GM18909 (cell line): ENCODE measurements at regions not wholly inside any gene's neighbourhood (a gene's known extent, or its start where the extent isn't known, plus 50 kb on each side); places are given as distances from the start of the nearest gene placed in this dataset.

Experiments used
- ATAC-seq: cut with Tn5 transposase; IDR thresholded peaks from one replicate; pipeline ENCODE4 v1.9.1; 2021; ENCODE audit warnings: mild to moderate bottlenecking; ENCODE audit not compliant: unreplicated experiment, poor library complexity

DNA sequence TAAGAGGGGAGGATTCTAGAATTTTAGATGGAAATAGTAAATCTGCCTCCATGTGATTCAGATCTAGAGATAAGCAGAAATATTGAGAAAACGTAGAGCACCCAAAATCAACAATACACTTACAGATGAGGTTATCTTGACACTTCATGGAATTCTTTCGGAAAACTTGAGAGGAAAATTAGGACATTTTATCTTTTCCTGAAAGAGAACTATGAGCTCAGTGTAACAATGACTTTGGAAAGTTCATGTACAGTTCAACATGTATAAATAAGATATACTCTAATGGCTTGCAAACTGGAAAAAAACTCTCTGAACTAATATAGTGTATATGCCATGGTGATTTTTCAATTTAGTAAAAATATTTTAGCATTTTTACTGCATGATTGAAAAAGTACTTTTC is 338.1 kb upstream of the NEGR1 start:
- ATAC-seq = no peak

GRCh38 chr1:72606216-72606810 is 324.0 kb upstream of the NEGR1 start:
- ATAC-seq = no peak

DNA sequence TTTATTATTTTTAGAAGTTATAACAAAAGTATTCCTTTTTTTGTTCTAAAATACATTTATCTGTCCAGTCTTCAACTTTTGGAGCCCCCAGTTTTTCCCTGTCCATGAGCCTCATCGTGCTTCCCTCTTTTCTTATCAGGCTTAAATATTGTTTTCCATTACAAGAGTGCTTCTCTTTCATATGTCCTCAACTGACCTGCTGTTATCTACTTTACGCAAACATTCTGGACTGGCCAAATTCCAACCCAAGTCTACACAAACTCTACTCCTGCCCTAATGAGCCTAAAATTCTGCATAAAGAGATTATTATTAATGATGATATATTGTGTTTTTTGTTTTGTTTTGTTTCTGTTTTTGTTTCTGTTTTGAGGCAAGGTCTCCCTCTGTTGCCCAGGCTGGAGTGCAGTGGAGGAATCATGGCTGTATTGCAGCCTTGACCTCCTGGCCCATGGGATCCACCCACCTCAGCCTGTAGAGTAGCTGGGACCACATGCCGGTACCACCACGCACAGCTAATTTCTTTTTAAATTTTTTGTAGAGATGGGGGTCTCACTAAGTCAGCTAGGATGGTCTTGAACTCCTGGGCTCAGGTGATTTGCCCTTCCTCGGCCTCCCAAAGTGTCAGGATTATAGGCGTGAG is 318.8 kb upstream of the NEGR1 start:
- ATAC-seq = no peak

- no peak for ATAC-seq
These were observed 303.8 kb upstream of the NEGR1 start for GRCh38 chr1:72586023-72586685.

DNA sequence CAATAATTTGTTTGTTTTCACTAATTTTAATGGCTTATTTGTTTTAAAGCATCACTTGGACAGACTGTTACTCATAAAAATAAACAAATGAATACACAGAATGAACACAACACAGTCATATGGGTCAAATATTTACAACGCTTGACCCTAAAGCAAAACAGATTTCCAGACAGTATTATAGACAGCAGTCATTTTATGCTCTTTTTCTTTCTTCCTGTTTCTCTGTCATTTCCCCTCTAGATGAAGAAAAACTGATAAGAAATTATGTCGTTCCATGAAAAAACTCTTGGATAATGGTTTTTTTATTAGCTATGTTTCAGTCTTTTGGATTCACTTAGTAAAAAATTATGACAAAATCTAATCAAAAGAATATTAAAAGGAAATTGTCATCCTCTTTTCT is 297.3 kb upstream of the NEGR1 start:
- ATAC-seq = no peak

DNA sequence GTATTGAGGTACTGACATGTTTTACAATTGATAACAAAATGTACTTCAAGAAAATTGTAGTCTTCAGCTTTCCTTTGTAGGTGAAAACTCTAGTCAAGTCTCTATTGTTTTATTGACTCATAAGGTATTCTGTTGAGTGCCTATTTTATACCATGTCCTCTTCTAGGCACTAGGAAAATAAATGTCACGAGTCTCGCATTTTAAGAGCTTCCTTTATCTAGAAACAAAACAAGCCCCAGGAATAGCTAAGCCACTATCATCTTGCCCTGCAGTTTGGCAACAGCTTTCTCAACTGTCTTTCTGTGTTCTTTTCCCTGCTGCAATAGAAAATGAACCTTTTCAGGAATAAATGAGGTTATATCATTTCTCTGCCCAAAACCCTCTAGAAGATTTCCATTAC is 288.5 kb upstream of the NEGR1 start:
- ATAC-seq = no peak

GRCh38 chr1:72568113-72568512 is 285.8 kb upstream of the NEGR1 start:
- peak; percentile 83 for ATAC-seq

DNA sequence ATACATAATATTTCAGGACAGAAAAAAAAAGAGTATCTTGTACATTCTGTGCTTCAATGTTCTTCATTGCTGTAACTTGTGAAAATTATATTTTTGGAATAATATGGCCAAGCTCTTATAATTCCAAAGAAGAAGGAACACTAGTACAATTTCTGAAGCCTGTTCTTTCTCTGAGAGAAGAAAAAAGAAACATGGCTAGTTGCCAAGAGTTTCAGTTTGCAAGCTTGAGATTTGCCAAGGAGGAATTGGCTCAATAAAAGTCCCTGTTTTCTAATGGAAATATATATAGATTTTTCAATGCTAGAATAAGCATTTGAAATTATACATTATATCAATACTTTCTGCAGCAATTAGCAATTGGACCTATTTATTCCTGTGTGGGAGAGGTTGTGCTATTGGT is 285.2 kb upstream of the NEGR1 start:
- no peak for ATAC-seq

GRCh38 chr1:72564749-72565148 is 282.4 kb upstream of the NEGR1 start:
- ATAC-seq = no peak

DNA sequence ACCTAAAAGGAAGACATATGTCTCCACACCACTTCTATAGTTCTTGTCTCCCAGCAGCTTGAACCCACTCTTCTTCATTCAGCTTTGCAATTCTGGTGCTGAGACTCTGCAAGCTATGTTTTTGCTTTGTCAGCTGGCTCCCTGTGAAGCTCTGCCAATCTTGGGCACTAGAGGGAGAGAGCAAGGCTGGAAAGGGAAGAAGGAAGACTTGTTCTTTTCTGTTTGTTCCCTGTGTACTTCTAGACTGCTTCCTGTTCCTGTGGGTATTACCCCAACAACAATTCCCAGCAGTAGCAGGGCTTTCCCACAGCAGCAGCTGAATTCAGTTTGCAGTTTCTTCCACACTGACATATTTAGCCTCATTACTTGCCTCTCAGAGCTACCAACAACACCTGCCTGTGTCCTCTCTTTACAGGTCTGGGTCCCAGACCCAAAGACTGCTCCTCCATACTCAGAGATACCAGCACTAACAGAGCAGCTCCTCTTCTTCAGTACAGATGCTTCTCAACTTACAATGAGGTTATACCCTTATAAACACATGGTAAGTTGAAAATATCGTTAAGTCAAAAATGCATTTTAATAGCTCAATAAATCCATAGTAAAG is 275.2 kb upstream of the NEGR1 start:
- ATAC-seq = no peak

DNA sequence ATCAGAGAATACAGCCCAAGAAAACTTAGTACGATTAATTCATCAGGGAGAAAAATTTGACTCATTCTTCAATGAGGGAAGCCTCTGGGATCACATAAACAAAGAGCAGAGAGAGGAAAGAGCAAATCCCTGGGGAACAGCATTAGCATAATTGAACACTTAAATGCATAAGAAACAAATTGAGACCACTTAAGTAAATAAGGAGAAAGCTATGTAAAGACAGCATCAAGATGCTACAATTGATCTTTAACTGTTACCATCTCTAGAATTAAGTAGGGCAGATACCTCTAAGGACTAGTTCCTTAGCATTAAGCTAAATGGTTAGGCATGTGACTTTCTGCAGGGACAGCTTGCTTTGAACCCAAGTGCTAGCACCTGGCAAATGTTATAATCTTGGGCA is 265.1 kb upstream of the NEGR1 start:
- ATAC-seq = no peak

GRCh38 chr1:72540674-72541073 is 258.3 kb upstream of the NEGR1 start:
- ATAC-seq = no peak

DNA sequence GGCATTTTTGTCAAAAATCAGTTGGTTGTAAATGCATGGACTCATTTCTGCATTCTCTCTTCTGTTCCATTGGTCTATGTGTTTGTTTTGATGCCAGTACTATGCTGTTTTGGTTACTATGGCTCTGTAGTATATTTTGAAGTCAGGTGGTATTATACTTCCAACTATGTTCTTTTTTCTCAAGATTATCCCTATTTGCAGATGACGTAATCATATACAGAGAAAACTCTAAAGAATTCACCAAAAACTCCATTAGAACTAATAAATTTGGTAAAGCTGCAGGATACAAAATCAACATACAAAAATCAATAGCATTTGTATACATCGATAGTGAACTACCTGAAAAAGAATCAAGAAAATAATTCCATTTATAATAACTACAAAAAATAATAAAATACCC is 253.1 kb upstream of the NEGR1 start:
- ATAC-seq = no peak

DNA sequence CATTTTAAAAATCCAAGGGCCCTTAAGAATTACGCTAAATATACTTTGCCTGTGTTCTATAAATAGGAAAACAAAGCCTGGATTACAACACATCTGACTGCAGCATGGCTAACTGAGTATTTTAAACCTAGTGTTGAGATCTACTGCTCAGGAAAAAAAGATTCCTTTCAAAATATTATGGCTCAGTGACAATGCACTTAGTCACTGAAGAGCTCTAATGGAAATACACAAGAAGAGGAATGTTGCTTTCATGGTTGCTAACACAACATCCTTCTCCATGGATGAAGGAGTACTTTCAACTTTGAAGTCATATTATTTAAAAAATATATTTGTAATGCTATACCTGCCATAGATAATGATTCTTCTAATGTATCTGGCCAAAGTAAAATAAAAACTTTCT is 248.3 kb upstream of the NEGR1 start:
- ATAC-seq = no peak

DNA sequence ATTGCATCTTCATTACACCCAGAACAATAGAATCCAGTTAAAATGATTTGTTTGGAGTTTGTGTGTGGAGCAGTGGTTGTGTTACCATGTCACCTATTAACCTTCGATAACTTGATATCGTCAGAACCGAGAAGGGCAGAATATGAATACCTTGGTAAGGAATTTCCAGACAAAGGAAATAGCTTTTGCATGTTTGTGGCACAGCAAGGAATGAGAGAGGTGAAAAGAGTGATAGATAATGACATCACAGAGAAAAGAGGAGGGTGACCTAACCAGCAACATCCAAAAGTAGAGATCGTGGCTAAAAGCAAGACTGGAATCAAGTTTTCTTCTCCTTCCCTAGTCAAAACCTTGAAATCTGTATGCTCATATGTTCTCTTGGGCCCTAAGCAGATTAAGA is 244.6 kb upstream of the NEGR1 start:
- no peak for ATAC-seq

- no peak for ATAC-seq
These were observed 241.7 kb upstream of the NEGR1 start for GRCh38 chr1:72524021-72524420.

- ATAC-seq = no peak
These were observed 239.3 kb upstream of the NEGR1 start for GRCh38 chr1:72521659-72522058.

- no peak for ATAC-seq
These were observed 234.5 kb upstream of the NEGR1 start for GRCh38 chr1:72516826-72517225.

GRCh38 chr1:72516264-72516663 is 233.9 kb upstream of the NEGR1 start:
- no peak for ATAC-seq

- ATAC-seq = no peak
These were observed 216.0 kb upstream of the NEGR1 start for GRCh38 chr1:72498371-72498770.

- no peak for ATAC-seq
These were observed 207.5 kb upstream of the NEGR1 start for GRCh38 chr1:72489801-72490200.

GRCh38 chr1:72485801-72486200 is 203.5 kb upstream of the NEGR1 start:
- ATAC-seq = no peak
